ENCODE measurements at regions not wholly inside any gene's neighbourhood (a gene's known extent, or its start where the extent isn't known, plus 50 kb on each side); places are given as distances from the start of the nearest gene placed in this dataset.
A peak's percentile ranks its signal among the peaks of the same experiment; 100 is the strongest.

GRCh38 chr10:117449636-117450035, 74.4 kb upstream of the PDZD8 start:
- TF ChIP-seq CTCF (IDR thresholded peaks at IDR 0.05): no peak
- Histone ChIP-seq H3K27ac (no peak overlapping the region), H3K4me1 (ENCODE audit: control insufficient read depth in 1 of 2, insufficient read depth in 1 of 2, low read depth in 1 of 2, low read length in 1 of 2) (peaks cover 10 to 18% of the 10 kb centered on the region in 2 experiments), H3K4me3 (ENCODE audit: low read depth in 1 of 2, low read length in 1 of 2) (no peak overlapping the region), H3K27me3 (no peaks in the 10 kb centered on the region), H3K9me3 (no peaks in the 10 kb centered on the region), H3K36me3 (no peaks in the 10 kb centered on the region)

GRCh38 chr10:117448802-117449201, 73.6 kb upstream of the PDZD8 start:
- H3K9me3 ChIP-seq: no peaks in the 10 kb centered on the region
- no peak overlapping the region for H3K4me3 ChIP-seq (ENCODE audit: low read depth in 1 of 2, low read length in 1 of 2)
- no peak overlapping the region for H3K27ac ChIP-seq
- H3K4me1 ChIP-seq (ENCODE audit: control insufficient read depth in 1 of 2, insufficient read depth in 1 of 2, low read depth in 1 of 2, low read length in 1 of 2): peaks cover 2 to 10% of the 10 kb centered on the region in 2 experiments
- no peak for TF ChIP-seq CTCF (IDR thresholded peaks at IDR 0.05)
- H3K27me3 ChIP-seq: no peaks in the 10 kb centered on the region
- no peaks in the 10 kb centered on the region for H3K36me3 ChIP-seq

- no peaks in the 10 kb centered on the region for H3K27me3 ChIP-seq
- no peaks in the 10 kb centered on the region for H3K9me3 ChIP-seq
- no peak for TF ChIP-seq CTCF (IDR thresholded peaks at IDR 0.05)
- H3K4me1 ChIP-seq (ENCODE audit: control insufficient read depth in 1 of 2, insufficient read depth in 1 of 2, low read depth in 1 of 2, low read length in 1 of 2): peaks cover 23 to 26% of the 10 kb centered on the region in 2 experiments
- H3K36me3 ChIP-seq: no peaks in the 10 kb centered on the region
- H3K27ac ChIP-seq: no peak overlapping the region
- H3K4me3 ChIP-seq (ENCODE audit: low read depth in 1 of 2, low read length in 1 of 2): no peak overlapping the region
Observed at GRCh38 chr10:117445992-117446391, 70.8 kb upstream of the PDZD8 start.

GRCh38 chr10:117444497-117445040, 69.3 kb upstream of the PDZD8 start:
- no peaks in the 10 kb centered on the region for H3K36me3 ChIP-seq
- no peaks in the 10 kb centered on the region for H3K27me3 ChIP-seq
- H3K27ac ChIP-seq: no peak overlapping the region
- H3K4me3 ChIP-seq (ENCODE audit: low read depth in 1 of 2, low read length in 1 of 2): no peak overlapping the region
- no peak for TF ChIP-seq CTCF (IDR thresholded peaks at IDR 0.05)
- no peaks in the 10 kb centered on the region for H3K9me3 ChIP-seq
- H3K4me1 ChIP-seq (ENCODE audit: control insufficient read depth in 1 of 2, insufficient read depth in 1 of 2, low read depth in 1 of 2, low read length in 1 of 2): peaks cover 24 to 31% of the 10 kb centered on the region in 2 experiments

GRCh38 chr10:117443686-117444041, 68.4 kb upstream of the PDZD8 start:
- peak overlapping the region; percentile 82 for H3K27ac ChIP-seq
- H3K9me3 ChIP-seq: no peaks in the 10 kb centered on the region
- H3K4me1 ChIP-seq (ENCODE audit: control insufficient read depth in 1 of 2, insufficient read depth in 1 of 2, low read depth in 1 of 2, low read length in 1 of 2): peaks cover 32 to 39% of the 10 kb centered on the region in 2 experiments
- H3K4me3 ChIP-seq (ENCODE audit: low read depth in 1 of 2, low read length in 1 of 2): no peak overlapping the region
- H3K27me3 ChIP-seq: no peaks in the 10 kb centered on the region
- TF ChIP-seq CTCF (IDR thresholded peaks at IDR 0.05): no peak
- H3K36me3 ChIP-seq: no peaks in the 10 kb centered on the region

Measured in neutrophil (primary cell).